IMR-90 (cell line): ENCODE measurements at regions not wholly inside any gene's neighbourhood (a gene's known extent, or its start where the extent isn't known, plus 50 kb on each side); places are given as distances from the start of the nearest gene placed in this dataset.

Experiments
- ATAC-seq: fragments of 200-7000 bp; cut with Tn5 transposase; 2 replicates; pipeline ENCODE4 v1.9.1; 2020; ENCODE audit warnings: low read depth, mild to moderate bottlenecking, moderate library complexity
- BruUV-seq: library from RNA; stranded (reverse); fragments of 400-500 nt; replicated peaks from 2 replicates; lab custom pipeline; 2021; lab: Mats Ljungman, UMichigan
- CTCF ChIA-PET: fragments of 300-600 bp; formaldehyde crosslinking; extraction: SDS; loops from one replicate; lab custom pipeline; 2021; ENCODE audit warnings: antibody characterized with exemption; lab: Yijun Ruan, JAX
- POLR2A ChIA-PET: fragments of 300-600 bp; sonication (Branson Sonifier 250); formaldehyde crosslinking; loops from one replicate; lab custom pipeline; 2022; ENCODE audit warnings: antibody characterized with exemption; ENCODE audit not compliant: unreplicated experiment; lab: Charles Lee
- DNase-seq: peaks from one replicate; pipeline ENCODE4 v3.0.0; 2013
- H2AFZ ChIP-seq: replicated peaks from 2 replicates; pipeline ENCODE3; 2013; ENCODE audit warnings: low read length, mild to moderate bottlenecking; ENCODE audit not compliant: poor library complexity
- H2AK5ac ChIP-seq: 2 replicates; pipeline ENCODE4 v1.6.1; 2013; ENCODE audit warnings: low read depth, low read length, inconsistent platforms
- H2AK9ac ChIP-seq: replicated peaks from 2 replicates; pipeline ENCODE3; 2013; ENCODE audit warnings: mild to moderate bottlenecking, low read depth, low read length, moderate library complexity; ENCODE audit not compliant: poor library complexity
- H2BK120ac ChIP-seq: 2 replicates; pipeline ENCODE4 v1.6.1; 2013; ENCODE audit warnings: low read depth, low read length, inconsistent platforms
- H2BK15ac ChIP-seq: 3 replicates; pipeline ENCODE4 v1.6.1; 2013; ENCODE audit warnings: low read depth, low read length, inconsistent platforms
- H2BK20ac ChIP-seq: 2 replicates; pipeline ENCODE4 v1.6.1; 2013; ENCODE audit warnings: low read depth, mild to moderate bottlenecking, inconsistent platforms, low read length, moderate library complexity
- H2BK5ac ChIP-seq: 2 replicates; pipeline ENCODE4 v1.6.1; 2013; ENCODE audit warnings: mild to moderate bottlenecking, low read depth, low read length, inconsistent platforms; ENCODE audit not compliant: poor library complexity, severe bottlenecking
- H3K14ac ChIP-seq: replicated peaks from 2 replicates; pipeline ENCODE4 v1.6.1; 2013; ENCODE audit warnings: low read depth, low read length, inconsistent platforms
- H3K18ac ChIP-seq: 2 replicates; pipeline ENCODE4 v1.6.1; 2013; ENCODE audit warnings: low read depth, low read length, control low read depth
- H3K23ac ChIP-seq: 2 replicates; pipeline ENCODE4 v1.6.1; 2013; ENCODE audit warnings: low read depth, low read length, inconsistent platforms
- H3K27ac ChIP-seq: 2 replicates; pipeline ENCODE4 v1.5.1; 2013; ENCODE audit warnings: mild to moderate bottlenecking, control low read depth, low read length; ENCODE audit not compliant: insufficient read depth
- H3K27me3 ChIP-seq: 2 replicates; pipeline ENCODE4 v1.6.1; 2013; ENCODE audit warnings: low read length; ENCODE audit not compliant: control insufficient read depth, insufficient read depth
- H3K36me3 ChIP-seq: 2 replicates; pipeline ENCODE4 v1.6.1; 2013; ENCODE audit warnings: low read length, mixed read lengths; ENCODE audit not compliant: control insufficient read depth, insufficient read depth
- H3K4ac ChIP-seq: 2 replicates; pipeline ENCODE4 v1.6.1; 2013; ENCODE audit warnings: low read depth, low read length, inconsistent platforms
- H3K4me1 ChIP-seq: 2 replicates; pipeline ENCODE4 v1.6.1; 2013; ENCODE audit warnings: low read length, mixed read lengths; ENCODE audit not compliant: control insufficient read depth, insufficient read depth
- H3K4me2 ChIP-seq: 2 replicates; pipeline ENCODE4 v1.6.1; 2013; ENCODE audit warnings: low read depth, mild to moderate bottlenecking, control low read depth, low read length, moderate library complexity
- H3K4me3 ChIP-seq: 2 replicates; pipeline ENCODE4 v1.5.1; 2013; ENCODE audit warnings: low read depth, mild to moderate bottlenecking, control low read depth, low read length, moderate library complexity; ENCODE audit not compliant: insufficient read depth
- H3K56ac ChIP-seq: 2 replicates; pipeline ENCODE4 v1.6.1; 2013; ENCODE audit warnings: low read length, inconsistent platforms; ENCODE audit not compliant: insufficient read depth; ENCODE audit errors: extremely low read depth
- H3K79me1 ChIP-seq, 2 experiments: 2 replicates each; pipeline ENCODE4 v1.6.1; 2013; ENCODE audit warnings: low read length in 2 of 2, inconsistent platforms in 1 of 2, low read depth in 1 of 2
- H3K9ac ChIP-seq: 2 replicates; pipeline ENCODE4 v1.6.1; 2013; ENCODE audit warnings: low read depth, low read length, control low read depth
- H3K9me1 ChIP-seq: 2 replicates; pipeline ENCODE4 v1.6.1; 2013; ENCODE audit warnings: low read length, inconsistent platforms; ENCODE audit not compliant: insufficient read depth
- H3K9me3 ChIP-seq: 2 replicates; pipeline ENCODE4 v1.6.1; 2013; ENCODE audit warnings: low read length; ENCODE audit not compliant: control insufficient read depth, insufficient read depth
- H4K20me1 ChIP-seq: 2 replicates; pipeline ENCODE4 v1.6.1; 2013; ENCODE audit warnings: low read length, inconsistent platforms; ENCODE audit not compliant: insufficient read depth
- H4K5ac ChIP-seq: 2 replicates; pipeline ENCODE4 v1.6.1; 2013; ENCODE audit warnings: mild to moderate bottlenecking, low read depth, low read length, control low read depth
- H4K8ac ChIP-seq, 2 experiments: 2 replicates each; pipeline ENCODE4 v1.6.1; 2013; ENCODE audit warnings: low read depth in 2 of 2, low read length in 2 of 2, control low read depth in 1 of 2, inconsistent platforms in 1 of 2
- H4K91ac ChIP-seq: 2 replicates; pipeline ENCODE4 v1.6.1; 2013; ENCODE audit warnings: low read depth, low read length, inconsistent platforms; ENCODE audit not compliant: insufficient read depth
- BHLHE40 ChIP-seq: fragments of 150-350 bp; IDR thresholded peaks from 2 replicates; pipeline ENCODE4 v1.6.1; 2016; ENCODE audit warnings: mild to moderate bottlenecking, low read depth, low read length
- CEBPB ChIP-seq: IDR thresholded peaks from 2 replicates; pipeline ENCODE4 v1.6.1; 2012; ENCODE audit warnings: low read depth, low read length, improper control_type of control experiment
- CHD1 ChIP-seq: IDR thresholded peaks from 2 replicates; pipeline ENCODE4 v1.6.1; 2012; ENCODE audit warnings: low read depth, low read length, improper control_type of control experiment
- FOS ChIP-seq: fragments of 150-350 bp; IDR thresholded peaks from 2 replicates; pipeline ENCODE4 v1.6.1; 2016; ENCODE audit warnings: low read depth, low read length
- MAFK ChIP-seq: IDR thresholded peaks from 2 replicates; pipeline ENCODE4 v1.6.1; 2012; ENCODE audit warnings: low read depth, low read length, improper control_type of control experiment
- MAZ ChIP-seq: IDR thresholded peaks from 2 replicates; pipeline ENCODE4 v1.6.1; 2012; ENCODE audit warnings: low read depth, mild to moderate bottlenecking, low read length, improper control_type of control experiment, moderate library complexity, borderline replicate concordance
- MXI1 ChIP-seq: IDR thresholded peaks from 2 replicates; pipeline ENCODE4 v1.6.1; 2012; ENCODE audit warnings: low read depth, mild to moderate bottlenecking, low read length, moderate library complexity, borderline replicate concordance
- NFE2L2 ChIP-seq: fragments of 150-350 bp; IDR thresholded peaks from 2 replicates; pipeline ENCODE4 v1.6.1; 2016; ENCODE audit warnings: low read depth, mild to moderate bottlenecking, low read length
- POLR2A ChIP-seq: IDR thresholded peaks from 2 replicates; pipeline ENCODE4 v1.6.1; 2012; ENCODE audit warnings: mild to moderate bottlenecking, low read depth, low read length
- RAD21 ChIP-seq: IDR thresholded peaks from 2 replicates; pipeline ENCODE4 v1.6.1; 2012; ENCODE audit warnings: low read length, improper control_type of control experiment
- RCOR1 ChIP-seq: IDR thresholded peaks from 2 replicates; pipeline ENCODE4 v1.6.1; 2012; ENCODE audit warnings: mild to moderate bottlenecking, low read length, improper control_type of control experiment; ENCODE audit not compliant: insufficient replicate concordance
- RFX5 ChIP-seq: IDR thresholded peaks from 2 replicates; pipeline ENCODE4 v1.8.0; 2012; ENCODE audit warnings: low read depth, mild to moderate bottlenecking, low read length, moderate library complexity
- SMC3 ChIP-seq: fragments of 150-350 bp; IDR thresholded peaks from 2 replicates; pipeline ENCODE4 v1.6.1; 2016; ENCODE audit warnings: low read depth, mild to moderate bottlenecking, antibody characterized with exemption, low read length, moderate library complexity
- WGBS, 2 experiments: methylation state at CpG; one replicate each; pipeline versions ENCODE4 v1.1.5 to v1.1.7; 2013; ENCODE audit warnings: missing lambda C conversion rate in 2 of 2; ENCODE audit not compliant: insufficient read length in 1 of 2; ENCODE audit errors: extremely low coverage in 2 of 2; 5-methylcytosine and 5-hydroxymethylcytosine counted together
- dilution Hi-C: fragments of 300-500 bp; cut with HindIII; formaldehyde crosslinking; loops from one replicate; pipeline ENCODE4 v1.14.3; 2018; ENCODE audit warnings: low sequenced_read_pairs; ENCODE audit not compliant: unreplicated experiment
- in situ Hi-C: fragments of 300-500 bp; cut with MboI; formaldehyde crosslinking; loops from 3 replicates; pipeline ENCODE4 v1.14.3; 2019; ENCODE audit warnings: low sequenced_read_pairs, inconsistent platforms, mixed read lengths
- intact Hi-C: fragments of 100-400 bp; cut with micrococcal nuclease; formaldehyde crosslinking; loops from 2 replicates; pipeline ENCODE4 v1.10.0; 2022
- TF ChIP-seq, protein P1 (sequence below): conservative IDR thresholded peaks from 2 replicates; pipeline ENCODE4 v1.5.1; 2012; ENCODE audit warnings: mild to moderate bottlenecking, low read depth, low read length, improper control_type of control experiment
- TF ChIP-seq, protein P2 (sequence below): fragments of 150-350 bp; IDR thresholded peaks from 2 replicates; pipeline ENCODE4 v1.6.1; 2016; ENCODE audit warnings: low read depth, mild to moderate bottlenecking, low read length, moderate library complexity, borderline replicate concordance
- TF ChIP-seq, protein P3 (sequence below): fragments of 150-350 bp; IDR thresholded peaks from 2 replicates; pipeline ENCODE4 v1.6.1; 2017; ENCODE audit warnings: mild to moderate bottlenecking, antibody characterized with exemption, low read length, low read depth

- no peak overlapping the region for H4K5ac ChIP-seq
- no peaks in the 10 kb centered on the region; the same call in 1 of the 2 replicates for H4K20me1 ChIP-seq
- H3K36me3 ChIP-seq = no peaks in the 10 kb centered on the region
- no peak overlapping the region for H2AK9ac ChIP-seq
- H4K8ac ChIP-seq = no peak overlapping the region
- peaks cover 3% of the 10 kb centered on the region; the same call in 1 of the 2 replicates for H3K9me3 ChIP-seq
- intact Hi-C loops (no loop called here), dilution Hi-C loops (no loop called here), in situ Hi-C loops (no loop called here)
- no peak overlapping the region for H3K56ac ChIP-seq
- H2BK20ac ChIP-seq = no peak overlapping the region
- H3K4me3 ChIP-seq = no peak overlapping the region
- ChIA-PET POLR2A (no interaction called here), CTCF (no interaction called here)
- no TSS peak for BruUV-seq
- no peak for ATAC-seq
- H2AK5ac ChIP-seq = no peak overlapping the region
- DNase-seq = no peak
- H4K91ac ChIP-seq = no peak overlapping the region
- no peak overlapping the region for H2AFZ ChIP-seq
- no peak overlapping the region for H2BK120ac ChIP-seq
- no peaks in the 10 kb centered on the region for H3K79me1 ChIP-seq
- no peak overlapping the region for H2BK15ac ChIP-seq
- H3K4ac ChIP-seq = no peak overlapping the region
- no peak overlapping the region for H3K4me2 ChIP-seq
- no peak overlapping the region for H3K9ac ChIP-seq
- H3K14ac ChIP-seq = no peak overlapping the region
- no peak overlapping the region for H2BK5ac ChIP-seq
- H3K27me3 ChIP-seq = no peaks in the 10 kb centered on the region
- no peak overlapping the region for H3K23ac ChIP-seq
- TF ChIP-seq POLR2A (no peak), FOS (no peak), RAD21 (no peak), MAZ (no peak), MXI1 (no peak), RFX5 (no peak), CHD1 (no peak), RCOR1 (no peak), BHLHE40 (no peak), CEBPB (no peak), MAFK (no peak), SMC3 (no peak), NFE2L2 (no peak)
- TF ChIP-seq, protein P1, sequence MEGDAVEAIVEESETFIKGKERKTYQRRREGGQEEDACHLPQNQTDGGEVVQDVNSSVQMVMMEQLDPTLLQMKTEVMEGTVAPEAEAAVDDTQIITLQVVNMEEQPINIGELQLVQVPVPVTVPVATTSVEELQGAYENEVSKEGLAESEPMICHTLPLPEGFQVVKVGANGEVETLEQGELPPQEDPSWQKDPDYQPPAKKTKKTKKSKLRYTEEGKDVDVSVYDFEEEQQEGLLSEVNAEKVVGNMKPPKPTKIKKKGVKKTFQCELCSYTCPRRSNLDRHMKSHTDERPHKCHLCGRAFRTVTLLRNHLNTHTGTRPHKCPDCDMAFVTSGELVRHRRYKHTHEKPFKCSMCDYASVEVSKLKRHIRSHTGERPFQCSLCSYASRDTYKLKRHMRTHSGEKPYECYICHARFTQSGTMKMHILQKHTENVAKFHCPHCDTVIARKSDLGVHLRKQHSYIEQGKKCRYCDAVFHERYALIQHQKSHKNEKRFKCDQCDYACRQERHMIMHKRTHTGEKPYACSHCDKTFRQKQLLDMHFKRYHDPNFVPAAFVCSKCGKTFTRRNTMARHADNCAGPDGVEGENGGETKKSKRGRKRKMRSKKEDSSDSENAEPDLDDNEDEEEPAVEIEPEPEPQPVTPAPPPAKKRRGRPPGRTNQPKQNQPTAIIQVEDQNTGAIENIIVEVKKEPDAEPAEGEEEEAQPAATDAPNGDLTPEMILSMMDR = no peak
- TF ChIP-seq, protein P2, sequence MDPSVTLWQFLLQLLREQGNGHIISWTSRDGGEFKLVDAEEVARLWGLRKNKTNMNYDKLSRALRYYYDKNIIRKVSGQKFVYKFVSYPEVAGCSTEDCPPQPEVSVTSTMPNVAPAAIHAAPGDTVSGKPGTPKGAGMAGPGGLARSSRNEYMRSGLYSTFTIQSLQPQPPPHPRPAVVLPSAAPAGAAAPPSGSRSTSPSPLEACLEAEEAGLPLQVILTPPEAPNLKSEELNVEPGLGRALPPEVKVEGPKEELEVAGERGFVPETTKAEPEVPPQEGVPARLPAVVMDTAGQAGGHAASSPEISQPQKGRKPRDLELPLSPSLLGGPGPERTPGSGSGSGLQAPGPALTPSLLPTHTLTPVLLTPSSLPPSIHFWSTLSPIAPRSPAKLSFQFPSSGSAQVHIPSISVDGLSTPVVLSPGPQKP = no peak
- TF ChIP-seq, protein P3, sequence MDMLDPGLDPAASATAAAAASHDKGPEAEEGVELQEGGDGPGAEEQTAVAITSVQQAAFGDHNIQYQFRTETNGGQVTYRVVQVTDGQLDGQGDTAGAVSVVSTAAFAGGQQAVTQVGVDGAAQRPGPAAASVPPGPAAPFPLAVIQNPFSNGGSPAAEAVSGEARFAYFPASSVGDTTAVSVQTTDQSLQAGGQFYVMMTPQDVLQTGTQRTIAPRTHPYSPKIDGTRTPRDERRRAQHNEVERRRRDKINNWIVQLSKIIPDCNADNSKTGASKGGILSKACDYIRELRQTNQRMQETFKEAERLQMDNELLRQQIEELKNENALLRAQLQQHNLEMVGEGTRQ = no peak
- H3K18ac ChIP-seq = no peak overlapping the region
- H3K9me1 ChIP-seq = no peaks in the 10 kb centered on the region
- no peak overlapping the region for H3K27ac ChIP-seq
- 80% methylated on average over 1 of the region's 2 CpGs; no CpG with 5 or more reads in 1 of the 2 experiments for WGBS, 2 experiments
- no peaks in the 10 kb centered on the region for H3K4me1 ChIP-seq
Measured at GRCh38 chr12:107530701-107531100, 154.9 kb upstream of the PWP1 start.
